Endothelial cell of umbilical vein (primary cell): ENCODE measurements at regions not wholly inside any gene's neighbourhood (a gene's known extent, or its start where the extent isn't known, plus 50 kb on each side); places are given as distances from the start of the nearest gene placed in this dataset.

Experiments
- BruUV-seq: library from RNA; stranded (reverse); fragments of 400-500 nt; replicated peaks from 2 replicates; lab custom pipeline; 2021; lab: Mats Ljungman, UMichigan
- CTCF ChIA-PET: fragments of 300-600, 350-600 bp; sonication (Branson Sonifier 250); formaldehyde crosslinking; loops from one replicate; lab custom pipeline; 2021; ENCODE audit warnings: antibody characterized with exemption, inconsistent platforms; lab: Charles Lee
- POLR2A ChIA-PET: fragments of 300-600, 350-600 bp; sonication (Branson Sonifier 250); formaldehyde crosslinking; loops from one replicate; lab custom pipeline; 2021; ENCODE audit warnings: antibody characterized with exemption, inconsistent platforms; lab: Charles Lee
- DNase-seq: peaks from one replicate; pipeline ENCODE4 v3.0.0-alpha.2; 2011; ENCODE audit warnings: low read depth, low spot score
- FAIRE-seq: peaks from 2 replicates; lab custom pipeline; 2011; peaks lifted over from hg19 to GRCh38; lab: Jason Lieb, UNC
- H2AFZ ChIP-seq: 2 replicates; pipeline ENCODE4 v1.6.0; 2012; ENCODE audit warnings: low read depth, low read length, control low read depth, inconsistent platforms
- H3K27ac ChIP-seq: 2 replicates; pipeline ENCODE4 v1.5.1; 2011; ENCODE audit warnings: low read depth, mild to moderate bottlenecking, control low read depth, low read length, moderate library complexity; ENCODE audit not compliant: insufficient read depth
- H3K27me3 ChIP-seq, 2 experiments: 2 replicates each; pipeline versions ENCODE4 v1.6.0 to v1.6.1; 2011; ENCODE audit warnings: low read length in 2 of 2, mixed read lengths in 1 of 2; ENCODE audit not compliant: control insufficient read depth in 2 of 2, insufficient read depth in 2 of 2
- H3K36me3 ChIP-seq, 2 experiments: 2 replicates in 1 of 2; 3 replicates in 1 of 2; pipeline ENCODE4 v1.5.1; 2011; ENCODE audit warnings: low read length in 2 of 2, mild to moderate bottlenecking in 1 of 2, moderate library complexity in 1 of 2; ENCODE audit not compliant: control insufficient read depth in 2 of 2, insufficient read depth in 2 of 2; ENCODE audit errors: extremely low read depth in 1 of 2
- H3K4me1 ChIP-seq: 3 replicates; pipeline ENCODE4 v1.5.1; 2011; ENCODE audit warnings: mild to moderate bottlenecking, low read length; ENCODE audit not compliant: control insufficient read depth, insufficient read depth; ENCODE audit errors: extremely low read depth
- H3K4me2 ChIP-seq: 2 replicates; pipeline ENCODE4 v1.6.1; 2011; ENCODE audit warnings: low read length, control low read depth, mixed read lengths; ENCODE audit not compliant: insufficient read depth
- H3K4me3 ChIP-seq, 3 experiments: fragments of 200-600 bp in 1 of 3; sonication (generic), shearing (Covaris generic) in 1 of 3; replicated peaks in 1 of 3; 2 replicates each; pipeline ENCODE4 v1.5.1; 2011 to 2016; ENCODE audit warnings: control low read depth in 3 of 3, low read length in 3 of 3, mild to moderate bottlenecking in 2 of 3, inconsistent platforms in 1 of 3, low read depth in 1 of 3, moderate library complexity in 1 of 3; ENCODE audit not compliant: insufficient read depth in 1 of 3
- H3K79me2 ChIP-seq: 2 replicates; pipeline ENCODE4 v1.6.0; 2012; ENCODE audit warnings: low read length, inconsistent platforms; ENCODE audit not compliant: control insufficient read depth, insufficient read depth
- H3K9ac ChIP-seq: replicated peaks from 2 replicates; pipeline ENCODE3; 2011; ENCODE audit warnings: low read length, control low read depth; ENCODE audit not compliant: insufficient read depth; ENCODE audit errors: extremely low read depth
- H3K9me1 ChIP-seq: replicated peaks from 3 replicates; pipeline ENCODE4 v1.6.0; 2011; ENCODE audit warnings: mild to moderate bottlenecking, low read length; ENCODE audit not compliant: control insufficient read depth, insufficient read depth; ENCODE audit errors: extremely low read depth
- H3K9me3 ChIP-seq: replicated peaks from 2 replicates; pipeline ENCODE4 v1.5.1; 2012; ENCODE audit warnings: low read length, inconsistent platforms; ENCODE audit not compliant: control insufficient read depth, insufficient read depth
- H4K20me1 ChIP-seq: replicated peaks from 2 replicates; pipeline ENCODE3; 2011; ENCODE audit warnings: mild to moderate bottlenecking, low read length; ENCODE audit not compliant: control insufficient read depth, insufficient read depth; ENCODE audit errors: extremely low read depth
- EZH2 ChIP-seq: IDR thresholded peaks from 2 replicates; pipeline ENCODE4 v1.6.1; 2012; ENCODE audit warnings: borderline replicate concordance, low read depth, mild to moderate bottlenecking, moderate library complexity, low read length, inconsistent platforms; ENCODE audit not compliant: severe bottlenecking
- FOS ChIP-seq: IDR thresholded peaks from 2 replicates; pipeline ENCODE4 v1.6.1; 2011; ENCODE audit warnings: mild to moderate bottlenecking, low read length, moderate library complexity, borderline replicate concordance; ENCODE audit not compliant: insufficient read depth
- GATA2 ChIP-seq: IDR thresholded peaks from 2 replicates; pipeline ENCODE4 v1.7.0; 2011; ENCODE audit warnings: low read depth, mild to moderate bottlenecking, moderate library complexity, mixed read lengths, low read length; ENCODE audit not compliant: insufficient read length, insufficient read depth
- JUN ChIP-seq: IDR thresholded peaks from 2 replicates; pipeline ENCODE4 v1.6.1; 2011; ENCODE audit warnings: borderline replicate concordance, low read depth; ENCODE audit not compliant: insufficient read length, insufficient read depth
- MYC ChIP-seq: IDR thresholded peaks from one replicate; pipeline ENCODE4 v1.6.1; 2011; ENCODE audit warnings: mild to moderate bottlenecking, low read depth, low read length
- POLR2A ChIP-seq: IDR thresholded peaks from 2 replicates; pipeline ENCODE4 v1.6.1; 2012; ENCODE audit warnings: low read depth, mild to moderate bottlenecking, control low read depth, low read length
- POLR2AphosphoS5 ChIP-seq: IDR thresholded peaks from 2 replicates; pipeline ENCODE4 v1.6.1; 2012; ENCODE audit warnings: low read depth, mild to moderate bottlenecking, control low read depth, low read length, moderate library complexity; ENCODE audit not compliant: insufficient read depth
- dilution Hi-C: fragments of 300-500 bp; cut with MboI; formaldehyde crosslinking; loops from one replicate; pipeline ENCODE4 v1.15.0; 2019; ENCODE audit warnings: low sequenced_read_pairs; ENCODE audit not compliant: extremely low pct_ligation_motif_present
- intact Hi-C: fragments of 100-400 bp; cut with micrococcal nuclease; formaldehyde crosslinking; loops from one replicate; pipeline ENCODE4 v1.10.0; 2022
- TF ChIP-seq, protein P1 (sequence below), 2 donors: IDR thresholded peaks; 1 replicate in 1 of 2; 2 replicates in 1 of 2; pipeline ENCODE4 v1.5.1; 2011; ENCODE audit warnings: low read length in 2 of 2, mild to moderate bottlenecking in 2 of 2, moderate library complexity in 2 of 2, control low read depth in 1 of 2, inconsistent platforms in 1 of 2, low read depth in 1 of 2; ENCODE audit not compliant: insufficient read depth in 1 of 2; ENCODE audit errors: extremely low read depth in 1 of 2
- TF ChIP-seq, protein P2 (sequence below): IDR thresholded peaks from 2 replicates; pipeline ENCODE4 v1.6.1; 2011; ENCODE audit not compliant: insufficient read depth, insufficient read length

DNA sequence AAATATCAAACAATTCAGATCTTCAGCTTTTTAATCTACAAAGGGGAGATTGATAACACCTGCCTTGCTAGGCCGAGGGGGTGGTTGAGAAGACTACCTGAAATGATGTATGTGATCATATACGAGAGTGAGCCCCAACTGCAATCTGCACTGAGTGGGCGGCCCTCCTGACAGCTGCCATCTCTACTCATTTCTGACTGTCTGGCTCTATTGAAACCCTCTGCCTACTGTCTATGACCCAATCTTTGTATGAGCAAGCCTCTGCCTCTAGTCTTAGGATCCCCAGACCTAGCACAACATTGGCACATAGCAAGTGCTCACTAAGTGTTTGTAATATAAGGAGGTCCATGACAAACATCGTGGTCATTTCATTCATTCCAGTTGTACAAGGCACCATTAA lies 144.4 kb upstream of the NR2F2 start:
- Histone ChIP-seq H3K9ac (no peak overlapping the region), H3K4me2 (no peak overlapping the region), H3K4me1 (no peaks in the 10 kb centered on the region), H3K27me3 (no peaks in the 10 kb centered on the region), H4K20me1 (no peaks in the 10 kb centered on the region), H3K27ac (no peak overlapping the region), H3K9me1 (no peaks in the 10 kb centered on the region), H3K4me3 (no peak overlapping the region), H3K36me3 (no peaks in the 10 kb centered on the region), H2AFZ (no peak overlapping the region), H3K9me3 (no peaks in the 10 kb centered on the region), H3K79me2 (no peaks in the 10 kb centered on the region)
- dilution Hi-C loops, result no loop called here
- ChIA-PET POLR2A (no interaction called here), CTCF (no interaction called here)
- no TSS peak for BruUV-seq
- FAIRE-seq, result no peak
- no peak for DNase-seq
- TF ChIP-seq POLR2AphosphoS5 (no peak), MYC (no peak), EZH2 (no peak), FOS (no peak), POLR2A (no peak), GATA2 (no peak), JUN (no peak)
- TF ChIP-seq, protein P1, sequence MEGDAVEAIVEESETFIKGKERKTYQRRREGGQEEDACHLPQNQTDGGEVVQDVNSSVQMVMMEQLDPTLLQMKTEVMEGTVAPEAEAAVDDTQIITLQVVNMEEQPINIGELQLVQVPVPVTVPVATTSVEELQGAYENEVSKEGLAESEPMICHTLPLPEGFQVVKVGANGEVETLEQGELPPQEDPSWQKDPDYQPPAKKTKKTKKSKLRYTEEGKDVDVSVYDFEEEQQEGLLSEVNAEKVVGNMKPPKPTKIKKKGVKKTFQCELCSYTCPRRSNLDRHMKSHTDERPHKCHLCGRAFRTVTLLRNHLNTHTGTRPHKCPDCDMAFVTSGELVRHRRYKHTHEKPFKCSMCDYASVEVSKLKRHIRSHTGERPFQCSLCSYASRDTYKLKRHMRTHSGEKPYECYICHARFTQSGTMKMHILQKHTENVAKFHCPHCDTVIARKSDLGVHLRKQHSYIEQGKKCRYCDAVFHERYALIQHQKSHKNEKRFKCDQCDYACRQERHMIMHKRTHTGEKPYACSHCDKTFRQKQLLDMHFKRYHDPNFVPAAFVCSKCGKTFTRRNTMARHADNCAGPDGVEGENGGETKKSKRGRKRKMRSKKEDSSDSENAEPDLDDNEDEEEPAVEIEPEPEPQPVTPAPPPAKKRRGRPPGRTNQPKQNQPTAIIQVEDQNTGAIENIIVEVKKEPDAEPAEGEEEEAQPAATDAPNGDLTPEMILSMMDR (IDR thresholded peaks at IDR 0.05; ENCODE audit: extremely low read depth in 1 of 2, insufficient read depth in 1 of 2, low read depth in 1 of 2, low read length in 2 of 2), result no peak
- TF ChIP-seq, protein P2, sequence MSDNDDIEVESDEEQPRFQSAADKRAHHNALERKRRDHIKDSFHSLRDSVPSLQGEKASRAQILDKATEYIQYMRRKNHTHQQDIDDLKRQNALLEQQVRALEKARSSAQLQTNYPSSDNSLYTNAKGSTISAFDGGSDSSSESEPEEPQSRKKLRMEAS, result no peak
- intact Hi-C loops, result no loop called here
